ENCODE measurements at regions not wholly inside any gene's neighbourhood (a gene's known extent, or its start where the extent isn't known, plus 50 kb on each side); places are given as distances from the start of the nearest gene placed in this dataset.
"Not testable (repeated sequence)": the region's sequence is repeated elsewhere in the genome, so short reads cannot be mapped to it uniquely, and the experiment has no call there.

DNA sequence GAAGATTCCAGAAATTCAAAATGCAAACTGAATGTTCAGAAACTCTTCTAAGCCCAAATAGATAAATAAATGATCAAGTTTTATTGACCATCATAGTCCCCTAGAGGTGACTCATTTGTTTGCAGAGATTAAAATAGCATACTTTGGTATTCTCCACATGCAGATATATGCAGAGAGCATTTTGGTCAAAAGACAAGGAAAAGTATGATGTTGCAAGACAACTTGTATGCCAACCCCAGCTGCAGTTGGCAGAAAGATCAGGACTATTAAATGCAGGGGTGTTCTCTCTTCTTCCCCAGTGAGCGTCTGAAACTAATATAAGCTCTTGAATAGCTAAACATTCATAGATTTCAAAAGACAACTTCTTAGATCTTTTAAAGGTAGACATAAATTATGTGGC, 404.9 kb downstream of the LTN1 start:
- no peak for DNase-seq

DNA sequence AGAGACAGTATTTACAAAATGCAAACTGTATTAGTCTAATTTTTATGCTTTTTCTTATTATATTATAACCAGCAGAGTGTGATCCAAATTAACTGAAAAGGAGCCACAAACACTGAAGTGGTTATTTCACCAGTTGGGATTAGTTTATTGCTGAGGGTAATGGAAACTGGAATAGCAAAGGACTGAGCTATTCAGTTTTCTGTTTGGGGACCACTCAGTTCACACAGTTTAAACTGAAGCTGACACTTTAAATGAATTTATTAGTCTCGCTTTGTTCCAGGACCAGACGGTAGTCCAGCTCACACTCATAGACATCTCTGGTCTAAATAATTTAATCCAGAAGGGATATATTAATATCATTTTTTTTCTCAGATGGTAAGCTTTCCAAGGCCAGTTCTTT, 410.7 kb downstream of the LTN1 start:
- no peak for DNase-seq

DNA sequence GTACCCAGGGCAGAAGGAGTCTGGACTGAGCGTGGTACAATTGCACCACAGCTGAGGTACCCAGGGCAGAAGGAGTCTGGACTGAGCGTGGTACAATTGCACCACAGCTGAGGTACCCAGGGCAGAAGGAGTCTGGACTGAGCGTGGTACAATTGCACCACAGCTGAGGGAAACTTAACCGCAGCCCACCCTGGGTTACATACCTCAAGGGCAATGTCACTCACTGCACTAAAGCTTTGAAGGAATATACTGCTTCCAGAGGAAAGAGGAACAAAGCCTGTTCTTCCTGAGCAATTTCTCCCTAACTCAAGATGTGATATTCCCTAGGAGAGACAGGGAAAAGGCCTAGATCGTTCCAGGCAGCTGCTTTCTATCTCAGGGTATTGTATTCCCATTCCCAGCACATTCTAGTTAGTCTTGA, 411.4 kb downstream of the LTN1 start:
- not testable (repeated sequence) for DNase-seq

DNA sequence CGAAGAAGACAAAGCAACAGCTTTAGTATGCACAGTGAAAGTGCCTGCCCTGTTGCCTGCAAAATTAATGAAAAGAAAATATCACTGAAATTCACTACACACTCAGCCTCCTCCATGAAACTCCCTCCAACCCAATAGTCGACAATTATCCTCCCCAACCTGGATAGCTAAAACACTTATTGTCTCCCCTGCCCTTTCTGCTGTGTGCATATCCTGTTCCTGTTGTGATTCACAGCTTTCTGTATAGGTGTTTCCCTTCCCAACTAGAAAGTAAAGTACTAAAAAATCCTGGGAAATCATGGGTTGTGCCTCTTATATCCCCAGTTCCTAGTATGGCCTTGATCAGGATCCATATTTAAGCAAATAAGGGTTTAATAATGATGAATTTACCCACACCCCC, 412.1 kb downstream of the LTN1 start:
- DNase-seq: no peak

DNA sequence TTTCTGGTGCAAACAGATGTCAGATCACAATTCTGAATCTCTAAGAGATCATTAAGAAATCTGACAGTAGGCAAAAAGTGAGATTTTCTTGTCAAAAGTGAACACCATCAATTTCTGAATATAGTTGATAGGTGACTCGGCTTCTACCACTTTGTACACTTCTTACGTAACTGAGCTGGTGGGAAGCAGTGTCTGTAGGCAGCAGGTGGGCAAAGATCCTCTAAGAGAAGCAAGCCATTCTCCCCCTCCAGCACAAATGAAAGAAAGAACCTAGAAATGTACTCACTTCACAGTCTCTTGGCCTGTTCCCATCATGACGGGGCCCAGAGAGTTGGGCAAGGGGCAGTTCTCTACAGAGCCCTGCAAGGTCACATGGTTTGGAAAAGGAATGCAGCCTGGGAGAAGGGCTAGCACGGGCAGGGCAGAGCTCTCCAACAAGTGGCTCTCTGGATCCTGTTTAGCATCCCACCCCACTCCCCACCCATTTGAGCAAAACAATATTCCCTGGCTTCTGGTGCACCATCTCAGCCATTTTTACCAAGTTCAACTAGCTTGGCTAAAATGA, 412.6 kb downstream of the LTN1 start:
- DNase-seq: no peak

DNA sequence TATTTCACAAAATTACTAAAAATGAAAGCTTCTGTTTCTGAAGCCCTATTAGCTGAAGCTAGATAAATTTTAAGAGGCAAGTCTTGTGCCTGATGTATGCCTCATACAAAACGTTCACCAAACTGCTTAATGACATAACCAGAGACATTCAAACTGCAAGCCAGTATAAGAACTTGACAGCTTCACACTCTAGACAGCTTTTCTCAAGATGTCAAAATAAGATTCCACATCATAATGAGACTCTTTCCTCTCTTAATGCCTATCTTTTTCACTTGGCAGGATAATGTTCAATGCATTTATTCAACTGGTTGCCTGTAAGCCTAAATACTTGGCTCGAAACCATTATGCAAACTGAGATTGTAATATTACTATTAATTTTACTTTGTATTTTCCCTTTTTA, 424.0 kb downstream of the LTN1 start:
- DNase-seq: no peak

DNA sequence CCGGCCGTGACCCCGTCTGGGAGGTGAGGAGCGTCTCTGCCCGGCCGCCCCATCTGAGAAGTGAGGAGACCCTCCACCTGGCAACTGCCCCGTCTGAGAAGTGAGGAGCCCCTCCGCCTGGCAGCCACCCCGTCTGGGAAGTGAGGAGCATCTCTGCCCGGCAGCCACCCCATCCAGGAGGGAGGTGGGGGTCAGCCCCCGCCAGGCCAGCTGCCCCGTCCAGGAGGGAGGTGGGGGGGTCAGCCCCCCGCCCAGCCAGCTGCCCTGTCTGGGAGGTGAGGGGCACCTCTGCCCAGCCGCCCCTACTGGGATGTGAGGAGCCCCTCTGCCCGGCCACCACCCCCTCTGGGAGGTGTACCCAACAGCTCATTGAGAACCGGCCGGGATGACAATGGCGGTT, 428.7 kb downstream of the LTN1 start:
- DNase-seq: not testable (repeated sequence)

DNA sequence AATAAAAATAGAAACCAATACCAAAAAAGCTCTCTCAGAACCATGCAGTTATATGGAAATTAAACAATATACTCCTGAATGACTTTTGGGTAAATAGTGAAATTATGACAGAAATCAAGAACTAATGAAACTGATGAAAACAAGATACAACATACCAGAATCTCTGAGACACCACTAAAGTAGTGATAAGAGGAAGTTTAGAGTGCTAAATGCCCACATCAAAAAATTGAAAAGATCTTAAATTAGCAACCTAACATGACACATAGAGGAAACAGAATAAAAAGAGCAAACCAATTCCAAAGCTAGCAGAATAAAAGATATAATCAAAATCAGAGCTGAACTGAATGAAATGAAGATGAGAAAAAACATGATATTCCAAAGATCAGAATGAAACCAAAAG, 430.9 kb downstream of the LTN1 start:
- DNase-seq: no peak

DNA sequence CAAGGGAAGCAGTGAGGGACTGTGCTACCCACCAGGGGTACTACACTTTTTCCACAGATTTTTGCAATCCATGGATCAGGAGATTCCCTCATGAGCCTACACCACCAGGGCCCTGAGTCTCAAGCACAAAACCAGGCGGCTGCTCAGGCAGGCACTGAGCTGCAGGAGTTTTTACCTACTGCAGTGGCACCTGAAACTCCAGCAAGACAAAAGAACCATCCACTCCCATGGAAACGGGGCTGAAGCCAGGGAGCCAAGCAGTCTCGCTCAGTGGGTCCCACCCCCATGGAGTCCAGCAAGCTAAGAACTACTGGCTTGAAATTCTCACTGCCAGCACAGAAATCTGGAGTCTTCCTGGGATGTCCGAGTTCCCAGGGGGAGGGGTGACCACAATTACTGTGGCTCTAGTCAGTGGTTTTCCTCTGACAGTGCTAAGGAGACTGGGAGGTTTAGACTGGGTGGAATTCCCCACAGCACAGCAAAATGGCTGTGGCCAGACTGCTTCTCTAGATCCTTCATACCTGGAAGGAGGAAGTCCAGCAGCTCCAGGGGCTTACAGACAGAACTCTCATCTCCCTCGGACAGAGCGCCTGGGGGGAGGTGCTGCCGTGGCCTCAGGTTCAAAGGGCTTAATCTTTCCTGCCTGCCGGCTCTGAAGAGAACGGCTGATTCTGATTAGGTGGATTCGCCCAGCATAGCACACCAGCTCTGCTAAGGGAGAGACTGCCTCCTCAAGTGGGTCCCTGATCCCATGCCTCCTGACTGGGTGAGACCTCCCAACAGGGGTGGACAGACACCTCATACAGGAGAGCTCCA, 437.8 kb downstream of the LTN1 start:
- no peak for DNase-seq

DNA sequence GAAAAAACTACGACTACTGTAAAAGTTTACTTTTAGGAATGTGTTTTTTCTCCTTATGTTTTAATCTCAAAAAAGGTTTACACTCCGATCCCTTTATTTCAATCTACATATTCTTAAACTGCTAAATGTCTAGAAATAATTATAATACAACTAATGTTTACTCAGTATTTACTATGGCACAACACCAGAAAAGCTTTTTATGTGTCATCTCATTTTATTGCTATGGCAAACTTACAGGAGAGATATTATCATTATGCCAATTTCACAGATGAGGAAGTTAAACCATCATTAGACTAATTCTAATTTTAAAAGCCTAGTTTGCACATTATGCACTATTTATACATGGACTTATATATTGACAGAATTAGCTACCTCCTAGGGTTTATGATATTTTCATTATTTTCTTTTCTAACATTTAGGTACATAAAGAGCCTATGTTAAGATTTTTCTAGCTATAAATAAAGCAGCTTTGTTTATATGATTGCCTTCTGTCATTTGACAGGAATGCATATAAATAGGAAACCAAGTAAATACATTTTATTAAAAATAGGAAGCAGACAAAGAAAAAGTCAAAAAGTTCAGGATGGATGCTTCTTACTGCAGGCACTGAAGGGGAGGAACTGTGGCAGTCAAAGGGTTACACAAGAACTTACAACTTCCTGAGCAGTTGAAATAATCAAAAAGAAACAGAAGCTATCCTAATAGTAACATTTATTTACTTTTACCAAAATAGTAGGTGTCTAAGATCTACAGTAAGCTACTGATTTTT, 442.4 kb downstream of the LTN1 start:
- DNase-seq: no peak

DNA sequence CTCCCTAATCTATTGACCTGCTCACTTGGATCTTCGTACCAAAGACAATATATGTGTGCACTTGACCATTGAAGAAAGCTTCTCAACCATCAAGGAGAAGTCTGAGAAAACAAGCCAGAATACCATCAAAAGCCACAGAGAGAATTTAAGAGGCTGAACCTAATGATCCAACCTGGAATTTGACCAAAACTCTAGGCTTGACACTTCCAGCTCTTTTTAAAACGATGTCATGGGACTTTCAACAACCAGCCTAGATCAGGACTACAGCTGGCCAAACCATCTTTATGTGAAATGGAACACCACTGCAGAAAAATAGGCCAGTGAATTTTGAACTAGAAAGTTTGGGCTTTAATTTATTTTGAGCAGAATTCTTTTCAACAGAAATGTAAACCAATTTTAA, 444.4 kb downstream of the LTN1 start:
- no peak for DNase-seq

DNA sequence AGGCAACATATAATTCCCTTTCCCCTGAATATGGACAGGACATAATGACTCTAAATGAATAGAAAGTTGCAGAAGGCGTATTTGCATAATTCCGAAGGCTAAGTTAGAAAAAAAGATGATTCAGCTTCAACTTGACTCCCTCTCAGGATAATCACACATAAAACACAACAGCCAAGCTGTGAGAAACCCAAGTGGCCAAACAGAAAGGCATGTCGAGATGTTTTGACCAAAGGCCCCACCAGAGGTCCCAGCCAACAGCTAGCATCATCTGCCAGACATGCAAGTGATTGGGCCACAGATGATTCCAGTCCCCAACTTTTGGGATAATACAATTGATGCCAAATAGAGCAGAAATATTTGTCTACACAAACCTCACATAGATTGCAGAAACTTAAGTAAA, 444.9 kb downstream of the LTN1 start:
- no peak for DNase-seq

DNA sequence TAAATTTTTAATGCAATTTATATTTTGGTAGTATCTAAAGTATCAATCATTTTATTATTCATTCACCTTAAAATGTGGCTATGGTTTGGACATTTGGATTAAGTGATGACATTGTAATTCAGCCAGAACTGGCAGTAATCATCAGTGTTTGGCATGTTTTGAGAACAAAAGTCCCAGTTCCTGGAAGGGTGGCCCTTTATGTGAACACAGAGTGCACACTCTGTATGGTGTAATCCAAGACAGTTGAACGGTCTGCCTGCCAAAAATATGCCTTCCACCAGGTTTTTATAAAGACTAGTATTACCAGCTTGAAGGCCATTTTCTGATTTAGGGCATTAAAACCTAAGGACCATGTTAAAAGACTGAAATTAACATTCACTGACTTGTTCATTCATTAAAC, 448.7 kb downstream of the LTN1 start:
- DNase-seq: no peak

DNA sequence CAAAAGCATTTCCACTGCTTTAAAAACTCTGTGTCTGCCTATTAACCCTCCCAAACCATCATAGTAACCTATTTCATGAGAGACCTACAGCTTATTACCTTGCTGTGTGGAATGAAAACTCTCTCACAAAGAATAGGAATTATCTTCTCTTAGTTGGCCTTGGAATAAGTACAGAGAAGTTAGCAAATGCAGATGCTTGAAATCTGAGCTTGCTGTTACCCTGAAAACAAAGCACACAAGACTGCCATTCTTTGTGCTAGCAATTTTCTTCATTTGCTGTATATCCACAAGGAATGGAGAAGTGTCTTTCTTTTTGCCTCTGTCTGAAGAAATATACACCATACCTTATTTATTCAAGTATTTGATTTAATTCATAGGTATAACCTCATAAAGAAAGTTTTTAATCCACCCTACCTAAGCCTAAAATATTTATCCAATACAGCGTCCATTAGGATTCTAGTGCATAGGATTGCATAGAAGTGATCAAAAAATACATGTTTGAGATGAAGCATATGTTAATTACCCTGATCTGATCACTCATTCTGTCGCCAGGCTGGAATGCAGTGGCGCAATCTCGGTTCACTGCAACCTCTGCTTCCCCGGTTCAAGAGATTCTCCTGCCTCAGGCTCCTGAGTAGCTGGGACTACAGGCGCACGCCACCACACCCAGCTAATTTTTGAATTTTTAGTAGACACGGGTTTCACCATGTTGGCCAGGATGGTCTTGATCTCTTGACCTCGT, 451.1 kb downstream of the LTN1 start:
- no peak for DNase-seq

DNA sequence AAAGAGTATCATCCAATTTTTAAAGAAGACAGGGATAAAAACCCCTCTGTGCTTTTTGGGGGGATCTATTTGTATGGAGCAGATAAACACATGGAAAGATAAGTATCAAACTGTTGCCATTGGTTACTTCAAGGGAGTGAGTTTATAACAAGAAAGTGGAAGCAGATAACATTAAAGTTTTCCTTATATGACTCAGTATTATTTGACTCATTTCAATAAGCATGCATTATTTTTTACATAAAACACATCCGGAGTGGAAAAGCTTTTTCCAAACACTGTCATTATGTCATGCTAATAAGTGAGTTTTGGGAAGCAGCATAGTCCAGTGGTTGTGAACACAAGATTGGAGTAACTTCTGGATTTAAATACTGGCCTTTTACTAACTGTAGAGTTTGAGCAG, 452.2 kb downstream of the LTN1 start:
- no peak for DNase-seq

DNA sequence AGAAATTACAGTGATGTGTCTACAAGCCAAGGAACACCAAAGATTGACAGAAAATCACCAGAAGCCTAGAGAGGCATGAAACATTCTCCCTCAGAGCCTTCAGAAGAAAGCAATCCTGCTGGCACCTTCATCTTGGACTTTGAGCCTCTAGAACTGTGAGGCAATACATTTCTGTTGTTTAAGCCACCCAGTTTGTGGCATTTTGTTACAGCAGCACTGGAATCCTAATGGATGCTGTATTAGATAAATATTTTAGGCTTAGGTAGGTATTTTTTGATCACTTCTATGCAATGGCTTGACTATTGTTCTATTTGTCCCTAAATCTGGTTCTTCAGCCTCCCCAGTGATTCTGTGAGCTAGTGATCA, 453.1 kb downstream of the LTN1 start:
- no peak for DNase-seq

DNA sequence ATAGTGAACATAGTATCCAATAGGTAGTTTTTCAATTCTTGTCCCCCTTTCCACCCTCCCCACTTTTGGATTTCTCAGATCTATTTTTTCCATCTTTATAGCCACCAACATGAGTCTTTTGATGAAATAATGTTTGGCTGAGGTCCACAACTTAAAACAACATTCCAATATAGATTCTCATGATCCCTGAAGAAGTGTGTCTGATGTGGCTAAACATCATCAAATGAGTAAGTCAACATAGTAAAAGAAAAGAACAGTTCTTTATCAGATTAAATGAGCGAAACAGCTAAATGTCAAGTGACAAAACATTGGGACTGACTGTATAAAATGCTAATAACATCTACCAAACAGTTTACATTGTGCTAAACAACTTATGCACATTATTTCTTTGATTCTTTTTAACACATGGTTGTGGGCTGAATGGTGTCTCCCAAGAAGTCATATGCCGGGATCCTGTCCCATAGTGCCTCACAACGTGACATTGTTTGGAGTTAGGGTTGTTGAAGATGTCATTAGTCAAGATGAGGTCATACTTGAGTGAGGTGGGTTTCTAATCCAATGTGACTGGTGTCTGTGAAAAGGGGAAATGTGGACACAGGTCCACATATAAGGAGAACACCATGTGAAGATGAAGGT, 453.6 kb downstream of the LTN1 start:
- no peak for DNase-seq

DNA sequence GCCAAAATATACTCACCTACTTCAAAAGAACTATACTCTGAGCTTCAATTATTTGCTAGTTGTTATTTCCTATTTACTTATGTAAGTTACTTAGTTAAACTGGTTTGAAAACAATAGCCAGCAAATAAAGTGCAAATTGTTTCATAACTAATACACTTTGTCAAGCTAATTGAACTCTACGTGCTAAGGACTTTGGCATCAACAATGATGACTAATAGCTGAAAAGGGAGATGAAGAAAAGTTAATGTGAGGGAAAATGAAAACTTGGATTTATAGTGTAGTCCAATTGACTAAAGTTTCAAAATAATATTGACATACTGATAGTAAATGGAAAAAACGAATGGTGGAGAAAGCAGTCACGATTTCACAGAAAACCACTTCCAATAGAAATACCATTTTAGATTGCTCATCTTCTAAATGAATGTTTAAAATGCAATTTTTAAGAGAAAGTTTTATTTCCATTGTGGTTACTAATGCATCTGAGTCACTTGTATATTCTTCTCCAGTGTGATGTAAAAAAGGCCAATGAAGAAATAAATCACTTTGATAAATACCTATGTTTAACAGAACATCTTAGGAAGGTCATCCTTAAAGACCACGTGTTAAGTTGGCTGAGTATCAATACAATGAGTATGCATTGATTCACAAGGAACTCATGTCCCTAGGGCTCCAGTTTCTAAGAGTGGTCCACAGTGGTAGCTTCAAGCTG, 455.2 kb downstream of the LTN1 start:
- DNase-seq: no peak

DNA sequence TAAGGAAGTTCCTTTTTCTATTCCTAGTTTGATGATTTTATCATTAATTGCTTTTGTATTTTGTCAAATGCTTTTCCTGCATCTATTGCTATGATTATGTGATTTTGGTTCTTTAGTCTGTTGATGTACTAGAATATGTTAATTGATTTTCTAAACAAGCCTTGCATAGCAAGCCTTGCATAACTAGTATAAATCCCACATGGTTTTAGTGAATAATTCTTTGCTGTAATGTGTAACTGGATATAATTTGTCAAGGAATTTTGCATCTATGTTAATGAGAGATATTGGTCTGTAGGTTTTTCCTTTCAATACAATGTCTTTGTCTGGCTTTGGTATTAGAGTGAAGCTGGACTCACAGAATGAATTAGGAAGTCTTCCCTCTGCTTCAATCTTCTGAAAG, 460.2 kb downstream of the LTN1 start:
- DNase-seq: no peak

DNA sequence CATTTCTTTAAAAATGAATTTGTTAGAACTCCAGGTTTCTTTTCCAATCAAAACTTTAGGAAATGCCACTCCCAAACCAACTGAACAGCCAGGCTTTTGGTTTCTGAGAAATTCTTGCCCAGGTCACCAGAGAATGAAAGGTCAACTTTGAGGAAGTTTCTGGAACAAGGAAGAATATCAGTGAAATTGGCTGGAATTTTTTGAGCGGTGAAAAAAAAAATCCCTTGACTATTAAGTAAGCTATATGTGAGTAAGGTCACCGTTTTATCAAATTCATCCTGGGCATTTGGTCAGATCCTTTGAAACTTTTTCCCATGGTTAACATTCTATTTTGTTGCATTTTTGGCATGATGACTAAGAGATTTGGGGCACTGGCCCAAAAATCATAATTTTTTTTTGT, 469.3 kb downstream of the LTN1 start:
- DNase-seq: no peak

DNA sequence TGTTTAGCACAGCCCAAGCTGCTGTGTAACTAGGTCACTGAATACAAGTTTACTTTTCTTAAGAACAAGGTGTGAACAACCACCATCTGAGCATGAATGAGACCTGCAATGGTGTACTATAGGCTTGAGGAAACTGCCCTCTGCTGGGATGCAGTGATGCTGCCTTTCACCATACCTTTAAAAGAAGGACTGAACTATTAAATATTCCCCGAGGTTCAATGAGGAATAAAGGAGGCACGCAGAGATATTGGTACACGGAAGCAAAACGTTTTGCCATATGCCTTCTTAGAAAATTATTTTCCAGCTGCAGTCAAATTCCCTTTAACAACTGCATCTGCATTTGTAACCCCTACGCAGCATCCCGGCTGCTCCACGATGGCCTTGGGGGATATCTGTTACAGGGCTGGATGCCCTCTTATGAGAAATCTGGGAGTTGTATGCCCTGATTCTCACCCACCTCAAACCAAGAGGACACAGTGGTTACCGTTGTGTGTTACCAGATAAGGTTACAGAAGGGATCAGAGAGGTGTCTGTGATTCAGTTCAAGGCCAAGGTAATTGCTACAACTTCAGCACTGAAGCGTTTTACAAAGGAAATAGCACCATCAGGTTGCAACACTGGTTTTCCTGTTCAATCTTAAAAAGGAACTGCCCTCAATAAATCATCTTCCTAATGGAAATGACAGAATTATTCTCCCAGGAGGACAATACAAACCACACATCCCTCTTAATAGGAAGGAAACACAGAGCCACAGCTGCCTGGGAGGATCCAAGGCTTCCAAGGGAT, 470.5 kb downstream of the LTN1 start:
- DNase-seq: no peak

Measured in C1 segment of cervical spinal cord (tissue), 14 donors.